ENCODE measurements at regions not wholly inside any gene's neighbourhood (a gene's known extent, or its start where the extent isn't known, plus 50 kb on each side); places are given as distances from the start of the nearest gene placed in this dataset.
A peak's percentile ranks its signal among the peaks of the same experiment; 100 is the strongest.
"Not testable (repeated sequence)": the region's sequence is repeated elsewhere in the genome, so short reads cannot be mapped to it uniquely, and the experiment has no call there.

DNA sequence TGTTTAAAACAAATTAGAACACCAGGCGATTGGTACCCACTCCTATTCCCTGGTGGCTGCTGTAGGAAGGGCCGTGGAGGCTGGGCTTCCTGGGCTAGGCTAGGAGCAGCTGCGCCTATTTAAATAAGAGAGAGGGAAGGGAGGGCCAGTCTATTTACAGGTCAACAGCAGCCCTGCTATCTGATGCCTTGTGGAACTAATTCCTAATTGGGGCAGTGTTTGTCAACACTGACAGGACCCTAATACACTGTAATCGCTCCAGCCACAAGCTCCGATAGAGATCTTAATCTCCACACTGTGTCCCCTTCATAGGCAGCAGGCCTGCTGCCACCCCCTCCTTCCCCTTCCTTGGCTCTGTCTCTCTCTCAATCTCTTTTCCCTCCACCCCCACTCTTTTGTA is 116.9 kb upstream of the SOX14 start:
- DNase-seq, result no peak

DNA sequence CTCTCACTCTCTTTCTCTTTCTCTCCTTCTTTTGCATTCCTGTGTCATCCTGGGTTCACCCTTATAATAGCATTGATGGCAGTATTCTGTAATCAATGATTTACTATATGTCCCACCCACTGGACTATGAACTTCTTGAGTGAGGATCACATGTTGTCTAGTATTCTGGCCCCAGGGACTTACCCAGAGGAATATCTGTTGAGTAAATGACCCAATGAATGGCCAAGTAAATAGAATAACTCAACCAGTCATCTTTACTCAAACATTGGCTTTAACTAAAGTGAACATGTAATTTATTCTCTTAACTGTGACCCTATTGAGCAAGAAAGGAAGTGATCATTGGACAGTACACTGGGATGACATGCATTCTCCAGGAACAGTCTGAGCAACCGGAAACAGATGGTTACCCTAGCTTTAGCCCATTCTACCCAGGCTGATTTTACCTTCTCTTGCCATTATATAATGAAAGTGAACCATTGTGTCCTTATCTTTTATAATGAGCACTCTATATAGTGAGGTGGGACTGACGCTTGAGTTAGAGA is 94.5 kb upstream of the SOX14 start:
- DNase-seq, result no peak

DNA sequence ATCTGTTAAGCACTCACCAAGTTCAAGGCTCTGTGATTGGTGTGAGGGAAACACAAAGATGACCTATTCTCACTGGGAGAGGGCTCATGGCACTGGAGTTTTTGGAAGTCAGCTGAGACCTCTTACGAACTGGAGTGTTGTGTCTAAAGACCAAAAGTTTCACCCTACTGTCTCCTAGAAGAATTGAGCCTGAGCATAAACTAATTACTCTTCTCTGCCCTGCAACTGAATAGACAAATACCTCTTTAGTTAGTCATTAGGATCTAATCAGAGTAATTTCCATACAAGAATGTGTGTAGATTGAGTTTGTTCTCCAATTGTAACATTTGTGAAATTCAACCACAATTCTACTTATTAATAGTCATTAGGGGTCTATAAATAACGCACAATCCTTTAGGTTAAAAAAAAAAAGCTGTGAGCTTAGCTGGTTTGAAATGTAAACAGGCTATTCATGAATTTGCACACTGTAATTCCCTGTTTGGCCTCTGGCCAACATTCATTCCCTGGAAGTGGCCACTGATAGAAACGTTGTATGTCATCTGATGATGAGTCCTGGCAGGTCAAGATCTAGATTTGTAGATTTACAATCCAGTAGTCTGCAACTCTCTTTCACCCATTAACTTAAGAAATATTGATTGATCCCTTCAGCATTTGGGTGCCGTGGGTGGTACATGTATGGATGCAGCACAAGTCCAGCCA is 76.8 kb upstream of the SOX14 start:
- no peak for DNase-seq

DNA sequence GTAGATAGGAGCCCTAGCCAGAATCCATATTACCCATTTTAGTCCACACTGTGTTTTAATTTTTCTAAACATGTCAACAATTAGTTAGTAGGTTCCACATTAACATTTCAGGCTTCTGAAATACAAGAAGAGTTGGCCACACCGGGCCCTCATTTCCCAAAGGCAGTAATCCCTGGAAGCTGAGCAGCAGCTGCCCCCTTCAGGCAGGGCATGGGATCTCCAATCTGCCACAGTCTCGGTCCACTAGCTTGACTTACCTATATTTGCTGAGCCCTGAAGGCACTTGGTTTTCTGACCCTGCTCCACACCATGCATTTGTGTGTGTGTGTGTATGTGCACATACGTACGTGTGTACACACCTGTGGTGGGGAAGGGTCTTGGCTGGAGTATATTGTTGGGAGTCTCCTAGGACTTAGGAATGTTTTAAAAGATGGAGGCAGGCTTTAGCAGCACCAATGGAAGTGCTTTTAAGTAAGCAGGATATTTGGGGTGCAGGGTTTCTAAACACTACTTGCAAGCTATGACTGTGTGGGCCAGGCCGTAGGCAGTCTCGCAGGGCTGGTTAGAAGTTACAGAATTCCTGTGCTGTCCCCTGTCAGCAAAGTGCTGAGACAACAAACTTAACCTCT is 71.2 kb upstream of the SOX14 start:
- DNase-seq, result no peak

DNA sequence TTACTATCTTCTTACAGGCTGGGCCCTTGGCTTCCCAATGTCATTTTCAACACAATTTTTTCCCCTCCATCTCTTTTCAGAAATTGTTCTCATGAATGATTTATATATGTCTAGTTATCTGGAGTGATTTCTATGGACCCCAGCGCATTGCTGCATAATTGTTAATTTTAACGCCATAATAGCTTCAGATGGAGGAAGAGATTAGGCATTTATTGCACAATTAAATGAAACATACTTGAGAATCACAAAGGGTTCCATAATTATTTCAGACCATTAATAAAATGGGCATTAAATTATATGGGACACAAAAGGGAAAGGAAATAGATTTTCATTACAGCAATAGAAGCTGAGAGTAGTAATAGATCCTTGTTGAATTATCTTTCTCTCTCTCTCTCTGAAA is 70.3 kb upstream of the SOX14 start:
- DNase-seq, result no peak

DNA sequence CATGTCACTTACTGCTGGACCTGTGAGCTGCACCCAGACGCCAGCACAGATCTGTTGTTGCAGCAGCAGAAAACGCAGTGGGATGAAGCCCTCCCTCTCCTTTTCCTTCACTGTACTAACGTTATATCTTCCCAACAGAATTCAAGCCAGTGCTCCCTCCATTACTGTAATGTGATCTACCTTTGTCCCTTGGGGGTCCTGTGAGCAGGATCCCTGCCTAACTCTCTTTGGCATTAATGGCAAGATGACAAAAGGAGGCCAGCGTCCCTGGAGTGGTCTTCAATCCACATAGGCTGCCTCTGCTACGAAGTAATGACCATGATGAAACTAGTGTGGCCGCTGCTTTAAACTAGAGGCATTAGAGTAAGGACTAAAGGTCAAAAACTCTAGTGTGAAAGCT is 69.3 kb upstream of the SOX14 start:
- DNase-seq, result no peak

DNA sequence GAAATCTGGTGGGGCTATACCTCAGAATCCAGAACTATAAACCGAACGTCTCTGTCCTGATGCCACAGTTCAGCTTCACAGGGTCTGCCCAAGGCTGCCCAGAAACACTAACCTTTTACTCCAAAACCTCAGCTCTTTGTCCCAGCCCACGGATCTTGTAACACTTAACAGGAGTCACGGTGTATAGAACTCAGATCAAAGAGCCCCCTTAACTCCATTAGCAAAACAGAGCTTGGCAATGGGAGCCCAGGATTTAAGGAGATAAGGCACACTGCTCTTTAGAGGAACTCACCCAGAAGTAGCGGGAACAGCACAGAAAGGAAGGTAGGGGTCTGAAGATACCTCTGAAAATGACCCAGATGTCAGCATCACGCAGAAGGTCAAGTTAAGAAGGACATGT is 68.8 kb upstream of the SOX14 start:
- DNase-seq, result no peak

DNA sequence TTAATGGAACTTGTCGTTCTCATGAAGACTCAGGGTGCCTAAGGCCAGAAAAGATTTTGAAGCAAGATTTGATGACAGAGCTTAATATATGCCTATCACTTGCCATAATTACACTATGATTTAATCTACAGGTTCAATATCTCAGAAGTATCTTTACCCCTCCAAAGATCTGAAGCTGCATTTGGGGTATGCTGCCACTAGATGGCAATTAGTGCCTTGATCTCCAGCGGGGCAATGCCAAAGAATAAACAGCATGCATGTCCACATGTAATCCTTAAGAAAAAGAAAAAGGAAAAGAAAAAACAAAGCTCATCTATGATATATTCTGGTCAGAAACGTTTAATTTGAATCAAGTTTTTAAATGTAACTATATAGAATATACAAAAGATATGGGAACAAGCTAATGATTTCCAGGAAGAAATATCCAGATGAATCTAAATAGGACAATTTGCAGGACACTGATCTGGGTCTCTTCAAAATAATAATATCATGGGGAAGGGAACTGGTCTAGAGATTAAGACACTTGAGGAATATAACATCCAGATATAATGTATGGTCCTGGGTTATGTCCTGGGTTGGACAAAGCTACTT is 55.0 kb upstream of the SOX14 start:
- DNase-seq, result peak; percentile 5

DNA sequence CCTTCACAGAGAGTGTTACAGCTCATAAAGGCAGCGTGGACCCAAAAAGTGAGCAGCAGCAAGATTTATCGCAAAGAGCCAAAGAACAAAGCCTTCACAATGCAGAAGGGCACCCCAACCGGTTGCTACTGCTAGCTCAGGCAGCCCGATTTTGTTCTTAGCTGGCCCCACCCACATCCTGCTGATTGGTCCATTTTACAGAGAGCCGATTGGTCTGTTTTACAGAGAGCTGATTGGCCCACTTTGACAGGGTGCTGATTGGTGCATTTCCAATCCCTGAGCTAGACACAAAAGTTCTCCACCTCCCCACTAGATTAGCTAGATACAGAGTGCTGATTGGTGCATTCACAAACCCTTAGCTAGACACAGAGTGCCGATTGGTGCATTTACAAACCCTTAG is 50.1 kb upstream of the SOX14 start:
- DNase-seq, result not testable (repeated sequence)

Measured in activated CD4-positive, alpha-beta T cell treated with anti-CD3 and anti-CD28 coated beads, Interleukin-2, amount 50 U/mL, for 16 hours (primary cell).